B cell (primary cell): ENCODE measurements at regions not wholly inside any gene's neighbourhood (a gene's known extent, or its start where the extent isn't known, plus 50 kb on each side); places are given as distances from the start of the nearest gene placed in this dataset.

Experiments used
- ATAC-seq: fragments of 200-7000 bp; cut with Tn5 transposase; one replicate; pipeline ENCODE4 v1.10.0; 2021; ENCODE audit warnings: low read depth, mild to moderate bottlenecking, moderate number of reproducible peaks, moderate library complexity
- CTCF ChIA-PET: fragments of 350-600 bp; sonication (Branson Sonifier 250); formaldehyde crosslinking; loops from one replicate; lab custom pipeline; 2021; ENCODE audit warnings: antibody characterized with exemption, inconsistent platforms; lab: Charles Lee
- POLR2A ChIA-PET: fragments of 350-600 bp; sonication (Branson Sonifier 250); formaldehyde crosslinking; loops from one replicate; lab custom pipeline; 2021; ENCODE audit warnings: antibody characterized with exemption; lab: Charles Lee
- DNase-seq: peaks from one replicate; pipeline ENCODE4 v3.0.0; 2013
- H2AFZ ChIP-seq: 2 replicates; pipeline ENCODE4 v1.6.1; 2012; ENCODE audit warnings: mild to moderate bottlenecking, low read depth, low read length; ENCODE audit not compliant: insufficient read depth, poor library complexity, severe bottlenecking
- H3K27ac ChIP-seq, 2 donors: 1 replicate in 1 of 2; 2 replicates in 1 of 2; pipeline ENCODE4 v1.5.1; 2012 to 2013; ENCODE audit warnings: low read length in 2 of 2, mild to moderate bottlenecking in 2 of 2, moderate library complexity in 1 of 2
- H3K27me3 ChIP-seq, 4 experiments: fragments of 200-600 bp in 1 of 4; sonication (generic) in 1 of 4; replicated peaks in 1 of 4; 1 replicate in 2 of 4; 2 replicates in 2 of 4; pipeline versions ENCODE4 v1.6.1 to v1.7.0; 2013 to 2016; ENCODE audit warnings: low read length in 3 of 4, mild to moderate bottlenecking in 2 of 4, mixed read lengths in 1 of 4, moderate library complexity in 1 of 4; ENCODE audit not compliant: insufficient read depth in 4 of 4, control insufficient read depth in 3 of 4; ENCODE audit errors: control extremely low read depth in 1 of 4
- H3K36me3 ChIP-seq, 2 experiments: replicated peaks in 1 of 2; 1 replicate in 1 of 2; 2 replicates in 1 of 2; pipeline versions ENCODE4 v1.6.1 to v1.7.1; 2013; ENCODE audit warnings: low read length in 1 of 2; ENCODE audit not compliant: insufficient read depth in 2 of 2, control insufficient read depth in 1 of 2; ENCODE audit errors: control extremely low read depth in 1 of 2, extremely low read depth in 1 of 2
- H3K4me1 ChIP-seq, 2 donors: fragments of 200-600 bp in 1 of 2; sonication (generic) in 1 of 2; 1 replicate in 1 of 2; 2 replicates in 1 of 2; pipeline versions ENCODE4 v1.5.1 to v1.6.1; 2013 to 2017; ENCODE audit warnings: low read length in 2 of 2; ENCODE audit not compliant: control insufficient read depth in 2 of 2, insufficient read depth in 2 of 2
- H3K4me2 ChIP-seq: replicated peaks from 2 replicates; pipeline ENCODE3; 2012; ENCODE audit warnings: mild to moderate bottlenecking, low read depth, low read length; ENCODE audit not compliant: poor library complexity, severe bottlenecking
- H3K4me3 ChIP-seq, 5 experiments: fragments of 200-600 bp in 1 of 5; sonication (generic) in 1 of 5; 1 replicate in 3 of 5; 2 replicates in 2 of 5; pipeline versions ENCODE4 v1.5.1 to v1.7.0; 2011 to 2016; ENCODE audit warnings: low read length in 4 of 5, mild to moderate bottlenecking in 4 of 5, low read depth in 2 of 5, control low read depth in 1 of 5, moderate library complexity in 1 of 5; ENCODE audit not compliant: insufficient read depth in 1 of 5; ENCODE audit errors: control extremely low read depth in 1 of 5, extremely low read depth in 1 of 5
- H3K79me2 ChIP-seq: fragments of 200-600 bp; sonication (generic); one replicate; pipeline ENCODE4 v1.6.0; 2016; ENCODE audit warnings: low read length; ENCODE audit not compliant: control insufficient read depth, insufficient read depth
- H3K9ac ChIP-seq: fragments of 200-600 bp; sonication (generic); 2 replicates; pipeline ENCODE4 v1.6.1; 2017; ENCODE audit warnings: mild to moderate bottlenecking, low read length, moderate library complexity
- H3K9me3 ChIP-seq, 3 donors: one replicate each; pipeline versions ENCODE4 v1.6.1 to v1.7.1; 2013; ENCODE audit warnings: low read length in 2 of 3; ENCODE audit not compliant: control insufficient read depth in 2 of 3, insufficient read depth in 1 of 3; ENCODE audit errors: control extremely low read depth in 1 of 3
- H4K20me1 ChIP-seq: 2 replicates; pipeline ENCODE4 v1.6.0; 2012; ENCODE audit warnings: mild to moderate bottlenecking, low read length; ENCODE audit not compliant: insufficient read depth, control insufficient read depth, poor library complexity, severe bottlenecking
- H3K27ac Mint-ChIP-seq: one replicate; pipeline ENCODE4 v1.8.0; 2021; ENCODE audit warnings: mixed read lengths
- H3K27me3 Mint-ChIP-seq: one replicate; pipeline ENCODE4 v1.8.0; 2021; ENCODE audit warnings: mixed read lengths
- H3K4me1 Mint-ChIP-seq: one replicate; pipeline ENCODE4 v1.8.0; 2021; ENCODE audit warnings: mixed read lengths
- H3K4me3 Mint-ChIP-seq: one replicate; pipeline ENCODE4 v1.8.0; 2021; ENCODE audit warnings: mixed read lengths
- H3K9me3 Mint-ChIP-seq: one replicate; pipeline ENCODE4 v1.8.0; 2022; ENCODE audit warnings: mixed read lengths; ENCODE audit not compliant: insufficient read depth
- EZH2 ChIP-seq: IDR thresholded peaks from 2 replicates; pipeline ENCODE4 v1.6.1; 2012; ENCODE audit warnings: borderline replicate concordance, low read depth, mild to moderate bottlenecking, moderate library complexity, low read length; ENCODE audit not compliant: insufficient read depth, poor library complexity, severe bottlenecking
- WGBS: methylation state at CpG from one replicate; pipeline ENCODE4 v1.1.5; 2013; ENCODE audit warnings: missing lambda C conversion rate; ENCODE audit not compliant: insufficient coverage; 5-methylcytosine and 5-hydroxymethylcytosine counted together
- intact Hi-C: fragments of 100-400 bp; cut with micrococcal nuclease; formaldehyde crosslinking; loops from one replicate; pipeline ENCODE4 v1.10.0; 2022
- TF ChIP-seq, protein P1 (sequence below): fragments of 200-600 bp; IDR thresholded peaks from one replicate; pipeline ENCODE4 v1.8.0; 2022; ENCODE audit warnings: antibody characterized with exemption, mild to moderate bottlenecking

DNA sequence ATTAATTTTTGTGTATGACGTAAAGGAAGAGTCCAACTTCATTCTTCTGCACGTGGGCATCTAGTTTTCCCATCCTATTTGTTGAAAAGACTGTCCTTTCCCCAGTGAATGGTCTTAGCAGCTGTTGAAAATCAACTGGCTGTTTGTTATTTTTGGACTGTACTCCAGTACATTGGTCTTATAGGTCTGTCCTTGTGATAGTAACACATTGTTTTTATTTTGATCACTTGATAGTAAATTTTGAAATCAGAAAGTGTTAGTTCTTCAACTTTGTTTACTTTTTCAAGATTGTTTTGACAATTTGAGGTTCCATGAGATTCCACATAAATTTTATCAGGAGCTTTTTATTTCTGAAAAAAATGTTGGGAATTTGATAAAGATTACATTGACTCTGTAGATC, 280.2 kb upstream of the FOXQ1 start:
- Mint-ChIP-seq H3K4me3 (no peak overlapping the region), H3K4me1 (no peaks in the 10 kb centered on the region), H3K27ac (no peak overlapping the region), H3K27me3 (peaks cover 4% of the 10 kb centered on the region), H3K9me3 (no peaks in the 10 kb centered on the region)
- no peaks in the 10 kb centered on the region for H3K79me2 ChIP-seq
- TF ChIP-seq EZH2, result no peak
- TF ChIP-seq, protein P1, sequence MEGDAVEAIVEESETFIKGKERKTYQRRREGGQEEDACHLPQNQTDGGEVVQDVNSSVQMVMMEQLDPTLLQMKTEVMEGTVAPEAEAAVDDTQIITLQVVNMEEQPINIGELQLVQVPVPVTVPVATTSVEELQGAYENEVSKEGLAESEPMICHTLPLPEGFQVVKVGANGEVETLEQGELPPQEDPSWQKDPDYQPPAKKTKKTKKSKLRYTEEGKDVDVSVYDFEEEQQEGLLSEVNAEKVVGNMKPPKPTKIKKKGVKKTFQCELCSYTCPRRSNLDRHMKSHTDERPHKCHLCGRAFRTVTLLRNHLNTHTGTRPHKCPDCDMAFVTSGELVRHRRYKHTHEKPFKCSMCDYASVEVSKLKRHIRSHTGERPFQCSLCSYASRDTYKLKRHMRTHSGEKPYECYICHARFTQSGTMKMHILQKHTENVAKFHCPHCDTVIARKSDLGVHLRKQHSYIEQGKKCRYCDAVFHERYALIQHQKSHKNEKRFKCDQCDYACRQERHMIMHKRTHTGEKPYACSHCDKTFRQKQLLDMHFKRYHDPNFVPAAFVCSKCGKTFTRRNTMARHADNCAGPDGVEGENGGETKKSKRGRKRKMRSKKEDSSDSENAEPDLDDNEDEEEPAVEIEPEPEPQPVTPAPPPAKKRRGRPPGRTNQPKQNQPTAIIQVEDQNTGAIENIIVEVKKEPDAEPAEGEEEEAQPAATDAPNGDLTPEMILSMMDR, result no peak
- no peak overlapping the region for H3K27ac ChIP-seq
- intact Hi-C loops, result no loop called here
- H2AFZ ChIP-seq, result no peak overlapping the region
- no peaks in the 10 kb centered on the region for H3K27me3 ChIP-seq
- no CpG with 5 or more reads among the region's 2 CpGs for WGBS
- no peak overlapping the region for H3K4me2 ChIP-seq
- H3K36me3 ChIP-seq, result no peaks in the 10 kb centered on the region
- H4K20me1 ChIP-seq, result no peaks in the 10 kb centered on the region
- H3K4me1 ChIP-seq, result no peaks in the 10 kb centered on the region
- DNase-seq (no peak), ATAC-seq (no peak)
- no peak overlapping the region for H3K4me3 ChIP-seq
- ChIA-PET POLR2A (no interaction called here), CTCF (no interaction called here)
- H3K9ac ChIP-seq, result no peak overlapping the region
- peaks cover 0 to 5% (median 0%) of the 10 kb centered on the region in 3 donors for H3K9me3 ChIP-seq

DNA sequence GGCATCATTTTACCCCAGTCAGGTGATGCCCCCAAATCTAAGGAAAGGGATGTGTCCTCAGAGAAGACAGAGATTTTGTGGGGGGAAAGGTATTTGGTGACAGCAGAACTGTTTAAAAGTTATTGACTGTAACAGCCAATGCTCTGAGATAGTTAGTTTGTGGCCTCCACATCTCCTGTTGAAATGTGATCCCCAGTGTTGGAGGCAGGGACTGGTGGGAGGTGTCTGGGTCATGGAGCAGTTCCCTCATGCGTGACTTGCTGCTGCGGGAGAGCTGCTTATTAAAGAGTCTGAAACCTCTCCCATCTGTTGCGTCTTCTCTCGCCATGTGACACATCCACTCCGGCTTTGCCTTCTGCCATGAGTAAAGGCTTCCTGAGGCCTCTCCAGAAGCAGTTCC, 282.8 kb upstream of the FOXQ1 start:
- TF ChIP-seq, protein P1, result no peak
- WGBS, result 98% methylated on average over 4 of the region's 5 CpGs
- Histone ChIP-seq H3K27me3 (peaks cover 0 to 5% (median 2%) of the 10 kb centered on the region in 4 experiments), H3K36me3 (no peaks in the 10 kb centered on the region), H3K9me3 (peaks cover 0 to 6% (median 0%) of the 10 kb centered on the region in 3 donors), H3K27ac (no peak overlapping the region), H3K9ac (no peak overlapping the region), H3K4me1 (no peaks in the 10 kb centered on the region), H3K4me2 (no peak overlapping the region), H4K20me1 (no peaks in the 10 kb centered on the region), H3K4me3 (no peak overlapping the region), H2AFZ (no peak overlapping the region), H3K79me2 (no peaks in the 10 kb centered on the region)
- ChIA-PET CTCF (no interaction called here), POLR2A (no interaction called here)
- H3K27me3 Mint-ChIP-seq, result peaks cover 10% of the 10 kb centered on the region
- no peak overlapping the region for H3K27ac Mint-ChIP-seq
- ATAC-seq (no peak), DNase-seq (no peak)
- H3K9me3 Mint-ChIP-seq, result no peaks in the 10 kb centered on the region
- no peak overlapping the region for H3K4me3 Mint-ChIP-seq
- intact Hi-C loops, result no loop called here
- no peaks in the 10 kb centered on the region for H3K4me1 Mint-ChIP-seq
